H9 (cell line): ENCODE measurements at regions not wholly inside any gene's neighbourhood (a gene's known extent, or its start where the extent isn't known, plus 50 kb on each side); places are given as distances from the start of the nearest gene placed in this dataset.

ENCODE experiments used
- DNase-seq: peaks from one replicate; pipeline ENCODE4 v3.0.0-alpha.2; 2017
- H2AFZ ChIP-seq: one replicate; pipeline ENCODE4 v1.6.1; 2013; ENCODE audit warnings: mild to moderate bottlenecking, low read length, control low read depth, moderate library complexity
- H2AK5ac ChIP-seq: 2 replicates; pipeline ENCODE4 v1.6.1; 2013; ENCODE audit warnings: low read length, control low read depth, mixed read lengths; ENCODE audit not compliant: insufficient read length
- H2BK120ac ChIP-seq: one replicate; pipeline ENCODE4 v1.6.1; 2013; ENCODE audit warnings: low read depth, mild to moderate bottlenecking, low read length, control low read depth, inconsistent platforms; ENCODE audit not compliant: poor library complexity, severe bottlenecking
- H2BK12ac ChIP-seq: 2 replicates; pipeline ENCODE4 v1.6.1; 2013; ENCODE audit warnings: low read length, control low read depth, mixed read lengths, low read depth; ENCODE audit not compliant: insufficient read length
- H2BK15ac ChIP-seq: 2 replicates; pipeline ENCODE4 v1.6.1; 2013; ENCODE audit warnings: low read depth, low read length, control low read depth
- H2BK20ac ChIP-seq: one replicate; pipeline ENCODE4 v1.6.1; 2013; ENCODE audit warnings: low read depth, mild to moderate bottlenecking, low read length, control low read depth, inconsistent platforms; ENCODE audit not compliant: poor library complexity, severe bottlenecking
- H2BK5ac ChIP-seq: 2 replicates; pipeline ENCODE4 v1.6.1; 2013; ENCODE audit warnings: low read length, control low read depth, mixed read lengths; ENCODE audit not compliant: insufficient read length
- H3K14ac ChIP-seq: 2 replicates; pipeline ENCODE4 v1.6.1; 2013; ENCODE audit warnings: low read length, control low read depth; ENCODE audit not compliant: insufficient read depth
- H3K18ac ChIP-seq: 2 replicates; pipeline ENCODE4 v1.6.1; 2013; ENCODE audit warnings: low read depth, mild to moderate bottlenecking, mixed read lengths, low read length, control low read depth; ENCODE audit not compliant: insufficient read length
- H3K23ac ChIP-seq: 2 replicates; pipeline ENCODE4 v1.6.1; 2013; ENCODE audit warnings: low read length, control low read depth, mixed read lengths, low read depth; ENCODE audit not compliant: insufficient read length
- H3K23me2 ChIP-seq: 2 replicates; pipeline ENCODE4 v1.6.1; 2013; ENCODE audit warnings: low read depth, mild to moderate bottlenecking, mixed read lengths, low read length, control low read depth; ENCODE audit not compliant: insufficient read length, poor library complexity, severe bottlenecking
- H3K27ac ChIP-seq: 2 replicates; pipeline ENCODE4 v1.5.1; 2013; ENCODE audit warnings: low read length, control low read depth, mixed read lengths, low read depth; ENCODE audit not compliant: insufficient read length
- H3K27me3 ChIP-seq: 2 replicates; pipeline ENCODE4 v1.6.1; 2013; ENCODE audit warnings: low read length, control low read depth, inconsistent platforms; ENCODE audit not compliant: insufficient read depth
- H3K4ac ChIP-seq: 2 replicates; pipeline ENCODE4 v1.6.1; 2013; ENCODE audit warnings: low read depth, mild to moderate bottlenecking, control low read depth, inconsistent platforms, low read length, moderate library complexity
- H3K4me1 ChIP-seq: 2 replicates; pipeline ENCODE4 v1.6.1; 2013; ENCODE audit warnings: low read length, control low read depth, inconsistent platforms; ENCODE audit not compliant: insufficient read depth
- H3K4me2 ChIP-seq: 2 replicates; pipeline ENCODE4 v1.6.1; 2013; ENCODE audit warnings: low read length, control low read depth, mixed read lengths; ENCODE audit not compliant: insufficient read length, insufficient read depth
- H3K56ac ChIP-seq: 2 replicates; pipeline ENCODE4 v1.6.1; 2013; ENCODE audit warnings: low read depth, mild to moderate bottlenecking, mixed read lengths, low read length, control low read depth; ENCODE audit not compliant: insufficient read length
- H3K79me1 ChIP-seq: 2 replicates; pipeline ENCODE4 v1.6.1; 2013; ENCODE audit warnings: low read depth, mild to moderate bottlenecking, moderate library complexity, low read length, control low read depth, inconsistent platforms; ENCODE audit not compliant: insufficient read depth, poor library complexity, severe bottlenecking
- H3K79me2 ChIP-seq: 2 replicates; pipeline ENCODE4 v1.6.1; 2013; ENCODE audit warnings: low read length, control low read depth, inconsistent platforms; ENCODE audit not compliant: insufficient read depth
- H3K9ac ChIP-seq: 2 replicates; pipeline ENCODE4 v1.6.1; 2013; ENCODE audit warnings: low read length, control low read depth, mixed read lengths; ENCODE audit not compliant: insufficient read length; ENCODE audit errors: extremely low read depth
- H3K9me3 ChIP-seq: one replicate; pipeline ENCODE4 v1.6.1; 2013; ENCODE audit warnings: low read depth, low read length, inconsistent platforms; ENCODE audit not compliant: control insufficient read depth
- H3T11ph ChIP-seq: one replicate; pipeline ENCODE4 v1.6.1; 2013; ENCODE audit warnings: mild to moderate bottlenecking, low read length, control low read depth, inconsistent platforms
- H4K20me1 ChIP-seq: one replicate; pipeline ENCODE4 v1.6.1; 2013; ENCODE audit not compliant: control insufficient read depth, insufficient read length, insufficient read depth
- H4K5ac ChIP-seq: 2 replicates; pipeline ENCODE4 v1.6.1; 2013; ENCODE audit warnings: low read depth, mild to moderate bottlenecking, mixed read lengths, low read length, control low read depth; ENCODE audit not compliant: insufficient read length
- H4K8ac ChIP-seq: replicated peaks from 2 replicates; pipeline ENCODE4 v1.6.1; 2013; ENCODE audit warnings: low read length, control low read depth, mixed read lengths, low read depth; ENCODE audit not compliant: insufficient read length
- H4K91ac ChIP-seq: 2 replicates; pipeline ENCODE4 v1.6.1; 2013; ENCODE audit warnings: low read depth, mild to moderate bottlenecking, moderate library complexity, mixed read lengths, low read length, control low read depth; ENCODE audit not compliant: insufficient read length
- H3K27ac Mint-ChIP-seq, 3 experiments: 2 replicates in 2 of 3; 3 replicates in 1 of 3; pipeline ENCODE4 v1.8.0; 2020 to 2021; ENCODE audit warnings: mixed read lengths in 3 of 3, mild to moderate bottlenecking in 1 of 3, moderate library complexity in 1 of 3
- H3K27me3 Mint-ChIP-seq: 2 replicates; pipeline ENCODE4 v1.8.0; 2021; ENCODE audit warnings: low read depth, mild to moderate bottlenecking, moderate library complexity, mixed read lengths
- H3K36me3 Mint-ChIP-seq, 3 experiments: 2 replicates in 2 of 3; 3 replicates in 1 of 3; pipeline ENCODE4 v1.8.0; 2020 to 2021; ENCODE audit warnings: low read depth in 3 of 3, mixed read lengths in 3 of 3; ENCODE audit not compliant: insufficient read depth in 1 of 3
- H3K4me1 Mint-ChIP-seq, 2 experiments: 2 replicates each; pipeline ENCODE4 v1.8.0; 2020; ENCODE audit warnings: mixed read lengths in 2 of 2
- H3K4me3 Mint-ChIP-seq, 2 experiments: 2 replicates in 1 of 2; 3 replicates in 1 of 2; pipeline ENCODE4 v1.8.0; 2020 to 2021; ENCODE audit warnings: mild to moderate bottlenecking in 2 of 2, mixed read lengths in 2 of 2, moderate library complexity in 1 of 2
- H3K9me3 Mint-ChIP-seq, 2 experiments: 2 replicates in 1 of 2; 3 replicates in 1 of 2; pipeline ENCODE4 v1.8.0; 2020; ENCODE audit warnings: mild to moderate bottlenecking in 2 of 2, mixed read lengths in 2 of 2, moderate library complexity in 1 of 2
- CTCF ChIP-seq: fragments of 200-600 bp; sonication (generic); conservative IDR thresholded peaks from 3 replicates; pipeline ENCODE4 v1.8.0; 2021; ENCODE audit warnings: antibody characterized with exemption, mild to moderate bottlenecking
- WGBS: extraction: QIAGEN DNeasy Blood & Tissue Kit; methylation state at CpG from one replicate; pipeline ENCODE4 v1.1.7; 2013; ENCODE audit warnings: missing lambda C conversion rate, low lambda C conversion rate, mixed read lengths; ENCODE audit not compliant: insufficient read length; ENCODE audit errors: extremely low coverage; 5-methylcytosine and 5-hydroxymethylcytosine counted together

- Mint-ChIP-seq H3K4me1 (peaks cover 5 to 31% of the 10 kb centered on the region in 2 experiments), H3K27ac (no peak overlapping the region), H3K9me3 (peaks cover 0 to 4% of the 10 kb centered on the region in 2 experiments; a peak in 1 of 5 replicates), H3K27me3 (no peaks in the 10 kb centered on the region), H3K36me3 (no peaks in the 10 kb centered on the region), H3K4me3 (no peak overlapping the region)
- no peaks in the 10 kb centered on the region for H3K79me2 ChIP-seq
- no peaks in the 10 kb centered on the region for H3K79me1 ChIP-seq
- H2BK5ac ChIP-seq: no peak overlapping the region
- WGBS: no CpG with 5 or more reads among the region's 12 CpGs
- H2BK20ac ChIP-seq: no peak overlapping the region
- no peaks in the 10 kb centered on the region for H3K4me1 ChIP-seq
- H3K27ac ChIP-seq: no peak overlapping the region
- no peak overlapping the region for H2AFZ ChIP-seq
- H3K23me2 ChIP-seq: no peaks in the 10 kb centered on the region
- H3K9me3 ChIP-seq: no peaks in the 10 kb centered on the region
- no peak overlapping the region for H3K4ac ChIP-seq
- no peak overlapping the region for H3K9ac ChIP-seq
- no peaks in the 10 kb centered on the region for H4K20me1 ChIP-seq
- no peak overlapping the region for H3T11ph ChIP-seq
- H2BK12ac ChIP-seq: no peak overlapping the region
- peak; percentile 24 for DNase-seq
- H2BK120ac ChIP-seq: no peak overlapping the region
- no peak overlapping the region for H3K23ac ChIP-seq
- no peak overlapping the region for H3K18ac ChIP-seq
- H4K5ac ChIP-seq: no peak overlapping the region
- H2BK15ac ChIP-seq: no peak overlapping the region
- H2AK5ac ChIP-seq: no peak overlapping the region
- H4K91ac ChIP-seq: no peak overlapping the region
- TF ChIP-seq CTCF: no peak
- no peak overlapping the region for H3K14ac ChIP-seq
- peak overlapping the region; percentile 51 for H3K4me2 ChIP-seq
- H3K27me3 ChIP-seq: no peaks in the 10 kb centered on the region; the same call in 1 of the 2 replicates
- no peak overlapping the region for H3K56ac ChIP-seq
- no peak overlapping the region for H4K8ac ChIP-seq
Measured at GRCh38 chr12:131379738-131380137, 331.2 kb upstream of the SFSWAP start.
